Suppressor macrophage treated with lipopolysaccharide for 1 hour (primary cell): ENCODE measurements at regions not wholly inside any gene's neighbourhood (a gene's known extent, or its start where the extent isn't known, plus 50 kb on each side); places are given as distances from the start of the nearest gene placed in this dataset.
A peak's percentile ranks its signal among the peaks of the same experiment; 100 is the strongest.
"Not testable (repeated sequence)": the region's sequence is repeated elsewhere in the genome, so short reads cannot be mapped to it uniquely, and the experiment has no call there.

Experiments used
- DNase-seq, 3 donors: peaks; one replicate each; pipeline ENCODE4 v3.0.0-alpha.2; 2020 to 2022

DNA sequence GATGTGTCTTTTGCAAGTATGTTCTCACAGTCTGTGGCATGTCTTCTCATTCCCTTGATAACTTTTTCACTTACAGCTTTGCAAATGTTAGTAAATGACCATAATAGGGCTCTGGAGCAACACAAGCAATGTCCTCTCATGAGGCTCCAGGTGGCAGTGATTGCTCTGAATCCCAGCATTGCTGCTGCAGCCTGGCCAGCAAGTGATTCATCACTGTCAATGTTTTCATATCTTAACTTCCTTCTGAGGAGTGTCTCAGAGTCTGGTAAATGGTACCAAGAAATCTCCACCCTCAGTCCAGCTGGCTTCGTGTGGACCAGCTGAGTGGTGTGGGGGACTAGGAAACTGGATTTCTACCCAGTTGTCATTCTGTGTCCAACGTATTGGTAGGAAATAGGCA lies 139.6 kb downstream of the MYLK4 start:
- peak in 1 of 3 donors; percentile 6 for DNase-seq

DNA sequence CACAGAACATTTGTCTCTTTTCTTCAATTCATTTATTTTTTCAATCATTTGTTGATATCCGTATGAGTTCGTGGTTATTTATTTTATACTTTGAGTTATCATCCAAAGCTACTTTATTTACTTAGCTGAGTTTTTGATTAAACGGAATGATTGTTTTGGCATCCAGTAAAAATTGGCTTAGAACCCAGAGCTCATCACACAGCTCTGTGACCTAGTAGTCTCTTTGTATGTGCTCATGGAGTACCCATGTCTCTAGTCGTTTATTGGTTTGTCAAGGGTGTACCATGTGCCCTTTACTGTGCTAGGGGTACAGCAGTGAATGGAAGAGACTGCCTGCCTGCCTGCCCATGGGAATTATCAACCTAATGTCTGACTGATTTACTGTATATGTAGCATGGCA lies 142.2 kb downstream of the MYLK4 start:
- no peak for DNase-seq

DNA sequence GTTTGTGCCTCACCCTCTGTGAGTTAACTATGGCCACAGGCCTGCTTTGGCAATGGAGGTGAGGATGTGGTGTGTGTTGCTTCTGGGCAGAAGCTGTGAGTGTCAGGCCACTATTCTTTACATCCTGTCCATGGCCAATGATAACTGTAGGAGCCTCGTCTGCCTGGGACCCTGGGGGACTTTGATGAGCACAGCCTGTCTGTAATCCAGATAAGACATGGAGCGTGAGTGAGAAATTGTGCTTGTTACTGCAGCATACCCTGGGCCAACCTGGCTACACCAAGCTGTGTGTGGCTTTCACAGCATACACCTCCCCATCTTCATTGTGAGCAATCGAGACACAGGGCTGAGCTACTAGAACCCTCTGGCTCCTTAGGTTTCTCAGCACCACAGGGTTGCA lies 150.4 kb downstream of the MYLK4 start:
- DNase-seq, result no peak

- no peak for DNase-seq
Measured at GRCh38 chr6:2599817-2600216, 150.9 kb downstream of the MYLK4 start.

GRCh38 chr6:2598867-2599266 lies 151.9 kb downstream of the MYLK4 start:
- no peak for DNase-seq

DNA sequence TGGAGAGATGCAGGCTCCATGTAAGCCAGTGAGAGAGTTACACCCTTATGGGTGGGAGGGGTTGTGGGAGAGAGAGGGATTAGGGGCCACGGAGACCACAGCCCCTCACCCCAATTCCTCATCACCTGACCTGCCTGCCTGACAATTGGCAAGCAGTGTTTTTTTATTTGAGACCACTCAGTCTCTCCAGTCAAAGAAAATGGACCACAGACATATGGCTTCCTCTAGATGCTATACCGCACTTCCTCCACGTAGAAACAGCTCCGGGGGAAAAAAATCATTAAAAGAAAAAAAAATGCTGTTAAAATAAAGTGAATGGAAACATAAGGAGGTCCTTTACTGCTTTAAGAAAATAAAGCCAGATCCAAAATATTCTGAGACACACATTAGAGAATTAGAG lies 152.7 kb downstream of the MYLK4 start:
- no peak for DNase-seq

DNA sequence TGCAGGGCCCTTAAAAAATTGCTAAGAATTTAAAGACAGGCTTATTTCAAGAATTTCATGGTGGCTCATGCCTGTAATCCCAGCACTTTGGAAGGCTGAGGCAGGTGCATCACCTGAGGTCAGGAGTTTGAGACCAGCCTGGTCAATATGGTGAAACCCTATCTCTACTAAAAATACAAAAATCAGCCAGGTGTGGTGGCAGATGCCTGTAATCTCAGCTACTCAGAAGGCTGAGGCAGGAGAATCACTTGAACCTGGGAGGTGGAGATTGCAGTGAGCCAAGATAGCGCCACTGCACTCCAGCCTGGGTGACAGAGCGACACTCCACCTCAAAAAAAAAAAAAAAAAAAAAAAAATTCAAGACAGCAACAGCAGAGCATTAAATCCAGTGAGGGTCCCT lies 153.3 kb downstream of the MYLK4 start:
- not testable (repeated sequence) for DNase-seq

DNA sequence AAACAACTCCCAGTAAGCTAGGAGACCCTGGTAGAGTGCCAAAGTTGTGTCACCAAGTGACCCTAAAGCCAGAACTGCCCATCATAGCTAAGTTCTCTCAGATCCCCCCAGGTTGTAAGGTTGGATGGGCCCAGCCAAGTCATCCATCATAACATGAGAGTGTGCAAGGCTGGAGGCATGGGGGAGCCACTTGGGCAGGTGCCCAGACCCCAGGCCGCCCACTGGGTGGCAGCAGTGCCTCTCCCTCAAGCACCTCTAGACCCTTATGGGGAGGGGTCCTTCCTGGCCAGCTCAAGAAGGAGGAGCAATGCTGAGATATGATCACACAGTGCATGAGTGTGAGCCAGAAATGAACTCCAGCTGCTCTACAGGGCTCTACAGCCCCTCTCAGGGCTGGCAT lies 154.5 kb downstream of the MYLK4 start:
- no peak for DNase-seq

DNA sequence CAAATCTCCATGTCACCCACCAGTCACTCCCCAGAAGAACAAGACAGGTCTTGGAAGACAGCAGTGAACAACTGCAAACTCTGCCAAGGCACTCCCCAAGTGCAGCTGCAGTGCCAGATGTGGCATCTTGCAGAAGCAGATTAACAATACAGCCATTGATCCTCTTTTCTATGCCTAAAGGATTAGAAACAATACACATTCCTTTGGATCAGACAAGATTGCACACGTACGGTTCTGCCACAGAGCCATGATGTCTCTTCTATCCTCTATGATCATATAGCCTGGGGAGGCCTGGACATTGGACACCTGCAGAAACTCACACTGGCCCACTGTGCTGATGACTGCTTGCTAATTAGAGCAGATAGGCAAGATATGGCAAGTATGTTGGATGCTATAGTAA lies 155.9 kb downstream of the MYLK4 start:
- no peak for DNase-seq

GRCh38 chr6:2593167-2593566 lies 157.6 kb downstream of the MYLK4 start:
- DNase-seq, result no peak

GRCh38 chr6:2589171-2589661 lies 161.5 kb downstream of the MYLK4 start:
- DNase-seq, result no peak

- DNase-seq, result no peak
Measured at GRCh38 chr6:2583459-2583858, 167.3 kb downstream of the MYLK4 start.

- DNase-seq, result no peak
Measured at GRCh38 chr6:2582268-2582667, 168.5 kb downstream of the MYLK4 start.

- DNase-seq, result no peak
Measured at GRCh38 chr6:2581611-2582010, 169.1 kb downstream of the MYLK4 start.

GRCh38 chr6:2581011-2581410 lies 169.7 kb downstream of the MYLK4 start:
- no peak for DNase-seq

DNA sequence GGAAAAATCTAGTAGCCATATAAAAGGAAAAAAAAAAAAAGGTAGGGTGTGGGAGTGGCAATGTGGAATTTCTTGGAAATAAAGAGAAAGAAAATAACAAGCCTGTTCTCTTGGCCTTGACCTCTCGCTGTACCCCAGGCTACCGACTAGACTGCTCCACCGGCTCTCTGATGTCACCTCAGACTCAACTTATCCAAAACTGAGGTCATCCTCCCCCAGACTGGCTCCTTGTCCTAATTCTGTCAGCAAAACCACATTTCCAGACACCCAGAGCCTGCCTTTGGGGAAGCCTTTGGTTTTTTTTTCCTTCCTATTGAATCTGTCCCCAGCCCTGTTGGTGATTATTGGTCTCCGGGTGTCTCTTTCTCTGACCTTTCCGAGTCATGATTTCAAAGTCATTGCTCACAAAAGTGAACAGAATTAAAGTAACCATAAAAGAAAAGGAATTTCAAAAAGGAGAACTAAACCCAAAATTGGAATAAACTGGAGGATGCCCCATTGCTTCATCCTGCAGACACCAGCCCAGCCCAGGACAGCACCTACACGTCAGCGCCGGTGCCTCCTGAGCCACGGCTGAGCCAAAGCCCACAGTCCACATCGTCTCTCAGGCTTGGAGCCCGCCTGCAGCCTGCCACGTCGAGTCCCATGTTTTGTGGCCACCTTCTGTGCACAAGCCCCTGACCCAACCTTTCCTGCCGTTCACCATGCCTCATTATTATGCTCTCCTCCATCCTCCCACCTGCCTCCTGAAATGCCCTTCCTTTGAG lies 170.7 kb downstream of the MYLK4 start:
- DNase-seq, result peak; percentile 21 to 45 (median 37)

DNA sequence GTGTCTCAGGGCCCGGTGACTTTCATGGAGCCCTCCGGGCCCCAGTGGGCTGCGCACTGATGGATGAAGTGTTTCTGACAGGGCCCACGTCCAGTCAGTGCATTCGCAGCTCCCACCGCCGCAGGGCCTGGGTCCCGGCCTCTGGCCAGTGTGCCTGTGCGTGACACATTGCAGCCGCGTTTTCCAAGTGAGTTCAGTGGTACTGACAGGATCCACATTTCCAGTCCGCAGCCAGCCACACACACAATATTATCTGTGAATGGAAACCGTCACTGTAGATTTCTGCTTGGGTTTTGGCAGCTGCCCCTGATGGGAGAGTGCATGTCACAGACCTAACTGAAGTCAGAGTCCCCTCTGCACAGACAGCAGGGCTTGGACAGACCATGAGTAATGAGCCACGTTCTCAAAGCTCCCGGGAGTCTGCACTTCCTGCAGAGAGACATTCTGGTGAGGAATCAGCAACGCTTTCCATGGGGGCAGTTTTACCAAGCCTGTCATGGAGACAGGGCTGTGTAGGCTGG lies 171.4 kb downstream of the MYLK4 start:
- DNase-seq, result no peak

- no peak for DNase-seq
Measured at GRCh38 chr6:2578767-2579166, 172.0 kb downstream of the MYLK4 start.

DNA sequence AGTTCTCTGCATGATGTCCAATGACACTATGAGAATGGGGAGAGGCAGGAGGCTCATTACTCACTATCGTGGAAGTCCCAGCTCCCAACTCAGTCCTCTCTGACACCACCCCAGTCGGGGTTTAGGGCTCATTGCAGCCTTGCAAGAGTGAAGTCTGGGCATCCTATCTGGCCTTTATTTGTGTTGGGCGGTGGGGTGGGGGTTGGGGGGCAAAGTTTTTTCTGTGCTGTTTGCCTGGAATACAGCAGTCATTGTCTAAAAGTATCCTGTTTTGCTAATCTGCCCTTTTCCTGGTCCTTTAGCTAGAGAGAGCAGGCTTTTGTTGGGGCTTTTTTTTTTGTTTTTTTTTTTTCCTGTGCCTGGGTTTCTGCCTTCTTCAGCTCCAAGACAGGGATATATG lies 174.2 kb downstream of the MYLK4 start:
- DNase-seq, result no peak

- peak; percentile 8 to 46 (median 29) for DNase-seq
Measured at GRCh38 chr6:2575236-2575635, 175.5 kb downstream of the MYLK4 start.

DNA sequence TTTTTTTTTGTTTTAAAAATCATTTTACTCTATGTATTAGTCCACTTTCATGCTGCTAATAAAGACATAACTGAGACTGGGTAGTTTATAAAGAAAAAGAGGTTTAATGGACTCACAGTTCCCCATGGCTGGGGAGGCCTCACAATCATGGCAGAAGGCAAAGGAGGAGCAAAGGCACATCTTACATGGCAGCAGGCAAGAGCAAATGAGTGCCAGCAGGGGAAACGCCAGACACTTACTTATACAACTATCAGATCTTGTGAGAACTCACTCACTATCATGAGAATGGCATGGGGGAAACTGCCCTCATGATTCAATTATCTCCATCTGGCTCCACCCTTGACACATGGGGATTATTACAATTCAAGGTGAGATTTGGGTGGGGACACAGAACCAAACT lies 181.3 kb downstream of the MYLK4 start:
- DNase-seq, result not testable (repeated sequence)

- DNase-seq, result no peak
Measured at GRCh38 chr6:2566048-2566447, 184.7 kb downstream of the MYLK4 start.

- no peak for DNase-seq
Measured at GRCh38 chr6:2565499-2565898, 185.2 kb downstream of the MYLK4 start.

GRCh38 chr6:2563635-2564034 lies 187.1 kb downstream of the MYLK4 start:
- no peak for DNase-seq
